A549 (cell line): ENCODE measurements at regions not wholly inside any gene's neighbourhood (a gene's known extent, or its start where the extent isn't known, plus 50 kb on each side); places are given as distances from the start of the nearest gene placed in this dataset.

Experiments
- ATAC-seq, 2 experiments: fragments of 200-7000 bp in 1 of 2; fragments of >200 bp in 1 of 2; cut with Nextera tagmentation in 1 of 2; cut with Tn5 transposase in 1 of 2; 3 replicates each; pipeline versions ENCODE4 v1.8.0 to v1.9.1; 2018 to 2020; ENCODE audit warnings: mild to moderate bottlenecking in 1 of 2, moderate library complexity in 1 of 2
- CTCF ChIA-PET: fragments of 300-600 bp; sonication (Branson Sonifier 250); formaldehyde crosslinking; extraction: SDS; loops from one replicate; lab custom pipeline; 2021; ENCODE audit warnings: antibody characterized with exemption, inconsistent platforms; lab: Yijun Ruan, JAX
- POLR2A ChIA-PET: fragments of 350-600 bp; formaldehyde crosslinking; extraction: SDS; loops from one replicate; lab custom pipeline; 2021; ENCODE audit warnings: antibody characterized with exemption, inconsistent platforms; lab: Yijun Ruan, JAX
- DNase-seq, 2 experiments: peaks; one replicate each; pipeline versions ENCODE4 v3.0.0 to v3.0.0-alpha.2; 2011 to 2016; ENCODE audit warnings: low read depth in 1 of 2, low spot score in 1 of 2
- FAIRE-seq: peaks from 2 replicates; lab custom pipeline; 2011; peaks lifted over from hg19 to GRCh38; lab: Jason Lieb, UNC
- H3K27ac ChIP-seq, 2 experiments: fragments of >200 bp; sonication (Bioruptor Twin); formaldehyde crosslinking; 3 replicates each; pipeline ENCODE4 v1.5.1; 2016 to 2017
- H3K4me1 ChIP-seq: fragments of >200 bp; sonication (Bioruptor Twin); formaldehyde crosslinking; 3 replicates; pipeline ENCODE4 v1.6.1; 2016
- H3K4me2 ChIP-seq: fragments of >200 bp; sonication (Bioruptor Twin); formaldehyde crosslinking; 3 replicates; pipeline ENCODE4 v1.6.1; 2016
- H3K4me3 ChIP-seq: fragments of >200 bp; sonication (Bioruptor Twin); formaldehyde crosslinking; 3 replicates; pipeline ENCODE4 v1.5.1; 2016
- H3K9me3 ChIP-seq: fragments of >200 bp; sonication (Bioruptor Twin); formaldehyde crosslinking; 3 replicates; pipeline ENCODE4 v1.6.1; 2016
- CHD2 ChIP-seq: fragments of 150-350 bp; IDR thresholded peaks from 2 replicates; pipeline ENCODE4 v1.6.1; 2014; ENCODE audit warnings: low read length; ENCODE audit not compliant: partially characterized antibody
- CHD4 ChIP-seq: fragments of 200-600 bp; sonication (generic); IDR thresholded peaks from 2 replicates; pipeline ENCODE4 v1.6.1; 2016; ENCODE audit warnings: antibody characterized with exemption, mild to moderate bottlenecking, borderline replicate concordance
- FOSB ChIP-seq: fragments of 250-450 bp; sonication (Bioruptor Pico); IDR thresholded peaks from 2 replicates; pipeline ENCODE4 v1.5.0; 2020; ENCODE audit warnings: mild to moderate bottlenecking, moderate library complexity
- FOXS1 ChIP-seq: fragments of 250-450 bp; sonication (Bioruptor Pico); IDR thresholded peaks from 2 replicates; pipeline ENCODE4 v1.5.0; 2020; ENCODE audit warnings: mild to moderate bottlenecking, moderate library complexity
- GATA3 ChIP-seq: IDR thresholded peaks from 2 replicates; pipeline ENCODE4 v1.6.1; 2012; ENCODE audit warnings: borderline replicate concordance
- HDAC2 ChIP-seq: fragments of 200-600 bp; sonication (generic); IDR thresholded peaks from 2 replicates; pipeline ENCODE4 v1.6.1; 2016
- HEYL ChIP-seq: fragments of 250-450 bp; sonication (Bioruptor Pico); IDR thresholded peaks from 2 replicates; pipeline ENCODE4 v1.8.0; 2021; ENCODE audit warnings: mild to moderate bottlenecking, moderate library complexity
- HOXA7 ChIP-seq: fragments of 250-450 bp; sonication (Bioruptor Pico); IDR thresholded peaks from 2 replicates; pipeline ENCODE4 v1.5.0; 2020; ENCODE audit warnings: mild to moderate bottlenecking, moderate library complexity
- HOXB5 ChIP-seq: fragments of 250-450 bp; sonication (Bioruptor Pico); IDR thresholded peaks from 2 replicates; pipeline ENCODE4 v1.5.0; 2020; ENCODE audit warnings: mild to moderate bottlenecking, moderate library complexity
- JUNB ChIP-seq: fragments of >200 bp; sonication (Bioruptor Twin); formaldehyde crosslinking; IDR thresholded peaks from 2 replicates; pipeline ENCODE4 v1.6.1; 2016
- KDM1A ChIP-seq: fragments of 200-600 bp; sonication (generic); IDR thresholded peaks from 2 replicates; pipeline ENCODE4 v1.6.1; 2016; ENCODE audit warnings: low read depth, mild to moderate bottlenecking
- MAFK ChIP-seq: fragments of 450-650 bp; IDR thresholded peaks from 2 replicates; pipeline ENCODE4 v1.6.1; 2014; ENCODE audit not compliant: partially characterized antibody
- MYC ChIP-seq: IDR thresholded peaks from 2 replicates; pipeline ENCODE4 v1.6.1; 2012; ENCODE audit warnings: mild to moderate bottlenecking, inconsistent platforms, low read length, improper control_type of control experiment, borderline replicate concordance
- NPAS2 ChIP-seq: fragments of 250-450 bp; sonication (Bioruptor Pico); IDR thresholded peaks from 2 replicates; pipeline ENCODE4 v1.8.0; 2022; ENCODE audit warnings: mild to moderate bottlenecking, moderate library complexity, borderline replicate concordance
- RCOR1 ChIP-seq: fragments of 150-350 bp; IDR thresholded peaks from 2 replicates; pipeline ENCODE4 v1.6.1; 2014; ENCODE audit warnings: antibody characterized with exemption, low read length, low read depth
- TP53 ChIP-seq: fragments of 250-450 bp; sonication (Bioruptor Pico); IDR thresholded peaks from 2 replicates; pipeline ENCODE4 v1.5.0; 2021; ENCODE audit warnings: mild to moderate bottlenecking, moderate library complexity
- WGBS: methylation state at CpG from one replicate; pipeline ENCODE4 v1.1.6; 2017; ENCODE audit errors: missing lambda C conversion rate; 5-methylcytosine and 5-hydroxymethylcytosine counted together
- TF ChIP-seq, protein P1 (sequence below): fragments of 150-350 bp; IDR thresholded peaks from 2 replicates; pipeline ENCODE4 v1.6.1; 2014; ENCODE audit warnings: low read depth, mild to moderate bottlenecking, low read length
- TF ChIP-seq, protein P2 (sequence below): fragments of 450-650 bp; IDR thresholded peaks from 2 replicates; pipeline ENCODE4 v1.6.1; 2014; ENCODE audit warnings: antibody characterized with exemption
- TF ChIP-seq, protein P3 (sequence below): fragments of >200 bp; sonication (Bioruptor Twin); formaldehyde crosslinking; IDR thresholded peaks from 2 replicates; pipeline ENCODE4 v1.6.1; 2016
- TF ChIP-seq, protein P4 (sequence below): fragments of >200 bp; sonication (Bioruptor Twin); formaldehyde crosslinking; IDR thresholded peaks from 3 replicates; pipeline ENCODE4 v1.6.1; 2016

DNA sequence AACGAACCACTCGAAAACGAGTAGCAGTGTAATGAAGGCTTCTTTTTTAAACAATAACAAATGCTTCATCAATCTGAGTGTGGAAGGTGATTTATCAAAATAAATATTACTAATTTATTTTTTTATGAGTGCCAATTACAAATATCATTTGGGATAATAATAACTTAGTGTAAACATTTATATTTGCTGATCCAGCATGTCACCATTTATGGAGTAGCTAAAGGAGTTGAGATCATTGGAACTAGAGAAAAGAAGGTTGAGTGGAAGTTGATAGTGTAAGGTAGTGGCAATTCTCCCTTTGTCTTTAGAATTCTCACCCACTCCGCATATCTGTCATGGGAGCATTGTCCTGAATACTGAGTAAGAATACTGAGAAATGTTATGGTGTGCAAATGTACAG is 67.1 kb upstream of the KIF26B start:
- no peak for DNase-seq
- Histone ChIP-seq H3K9me3 (no peaks in the 10 kb centered on the region), H3K27ac (no peak overlapping the region), H3K4me3 (no peak overlapping the region), H3K4me1 (peaks cover 25% of the 10 kb centered on the region), H3K4me2 (no peak overlapping the region)
- no peak for FAIRE-seq
- 89% methylated on average over 4 of the region's 4 CpGs for WGBS
- POLR2A ChIA-PET = no interaction called here
- no peak for ATAC-seq
- CTCF ChIA-PET = no interaction called here
- TF ChIP-seq, protein P1, sequence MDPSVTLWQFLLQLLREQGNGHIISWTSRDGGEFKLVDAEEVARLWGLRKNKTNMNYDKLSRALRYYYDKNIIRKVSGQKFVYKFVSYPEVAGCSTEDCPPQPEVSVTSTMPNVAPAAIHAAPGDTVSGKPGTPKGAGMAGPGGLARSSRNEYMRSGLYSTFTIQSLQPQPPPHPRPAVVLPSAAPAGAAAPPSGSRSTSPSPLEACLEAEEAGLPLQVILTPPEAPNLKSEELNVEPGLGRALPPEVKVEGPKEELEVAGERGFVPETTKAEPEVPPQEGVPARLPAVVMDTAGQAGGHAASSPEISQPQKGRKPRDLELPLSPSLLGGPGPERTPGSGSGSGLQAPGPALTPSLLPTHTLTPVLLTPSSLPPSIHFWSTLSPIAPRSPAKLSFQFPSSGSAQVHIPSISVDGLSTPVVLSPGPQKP = no peak
- no peak for TF ChIP-seq TP53 (CRISPR knock-in tag)
- no peak for TF ChIP-seq FOXS1
- no peak for TF ChIP-seq CHD4
- TF ChIP-seq MAFK = peak; percentile 17

DNA sequence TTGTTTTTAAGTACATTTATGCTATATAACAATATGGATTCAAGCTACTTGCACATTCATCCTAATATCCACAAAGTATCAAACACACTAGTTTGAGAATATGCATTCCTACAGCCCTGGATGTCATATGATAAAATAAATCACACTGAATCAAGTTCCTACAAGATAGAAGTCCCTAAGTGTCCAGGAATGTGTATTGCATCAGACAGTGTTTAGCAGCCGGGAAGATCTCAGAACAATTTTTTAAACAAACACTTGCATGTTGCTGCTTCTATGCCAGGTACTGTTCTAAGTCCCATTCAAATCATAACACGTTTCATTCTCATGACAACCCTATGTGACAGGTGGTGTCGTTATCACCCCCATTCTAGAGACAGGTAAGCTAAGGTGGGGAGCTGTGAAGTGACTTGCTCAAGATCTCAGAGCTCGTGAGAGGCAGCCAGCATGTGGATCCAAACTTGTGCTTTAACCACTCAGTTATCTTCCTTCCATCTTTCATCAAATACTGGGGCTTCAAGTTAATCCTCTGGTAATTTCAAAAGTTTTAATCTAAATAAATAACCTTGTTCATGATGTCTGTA is 68.3 kb upstream of the KIF26B start:
- WGBS = 56% methylated on average over 4 of the region's 4 CpGs
- Histone ChIP-seq H3K27ac (no peak overlapping the region; a peak in 1 of 6 replicates), H3K9me3 (no peaks in the 10 kb centered on the region), H3K4me3 (no peak overlapping the region), H3K4me2 (0 out of 3 replicates have a peak overlapping the region, but pooled peaks have one; percentile 13), H3K4me1 (peaks cover 13% of the 10 kb centered on the region)
- DNase-seq = peak in 1 of 2 experiments; percentile 7
- CTCF ChIA-PET = no interaction called here
- TF ChIP-seq, protein P2, sequence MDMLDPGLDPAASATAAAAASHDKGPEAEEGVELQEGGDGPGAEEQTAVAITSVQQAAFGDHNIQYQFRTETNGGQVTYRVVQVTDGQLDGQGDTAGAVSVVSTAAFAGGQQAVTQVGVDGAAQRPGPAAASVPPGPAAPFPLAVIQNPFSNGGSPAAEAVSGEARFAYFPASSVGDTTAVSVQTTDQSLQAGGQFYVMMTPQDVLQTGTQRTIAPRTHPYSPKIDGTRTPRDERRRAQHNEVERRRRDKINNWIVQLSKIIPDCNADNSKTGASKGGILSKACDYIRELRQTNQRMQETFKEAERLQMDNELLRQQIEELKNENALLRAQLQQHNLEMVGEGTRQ = no peak
- TF ChIP-seq CHD2 (no peak), HOXB5 (CRISPR knock-in tag) (no peak), HEYL (CRISPR knock-in tag) (no peak), KDM1A (no peak), FOSB (CRISPR knock-in tag) (no peak), RCOR1 (no peak), NPAS2 (CRISPR knock-in tag) (no peak), HDAC2 (no peak), MYC (no peak), HOXA7 (no peak)
- TF ChIP-seq, protein P3, sequence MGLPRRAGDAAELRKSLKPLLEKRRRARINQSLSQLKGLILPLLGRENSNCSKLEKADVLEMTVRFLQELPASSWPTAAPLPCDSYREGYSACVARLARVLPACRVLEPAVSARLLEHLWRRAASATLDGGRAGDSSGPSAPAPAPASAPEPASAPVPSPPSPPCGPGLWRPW = no peak
- TF ChIP-seq, protein P4, sequence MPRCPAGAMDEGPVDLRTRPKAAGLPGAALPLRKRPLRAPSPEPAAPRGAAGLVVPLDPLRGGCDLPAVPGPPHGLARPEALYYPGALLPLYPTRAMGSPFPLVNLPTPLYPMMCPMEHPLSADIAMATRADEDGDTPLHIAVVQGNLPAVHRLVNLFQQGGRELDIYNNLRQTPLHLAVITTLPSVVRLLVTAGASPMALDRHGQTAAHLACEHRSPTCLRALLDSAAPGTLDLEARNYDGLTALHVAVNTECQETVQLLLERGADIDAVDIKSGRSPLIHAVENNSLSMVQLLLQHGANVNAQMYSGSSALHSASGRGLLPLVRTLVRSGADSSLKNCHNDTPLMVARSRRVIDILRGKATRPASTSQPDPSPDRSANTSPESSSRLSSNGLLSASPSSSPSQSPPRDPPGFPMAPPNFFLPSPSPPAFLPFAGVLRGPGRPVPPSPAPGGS = no peak
- FAIRE-seq = no peak
- ATAC-seq = 0 out of 6 replicates have a peak, but pooled peaks of 1 of the 2 experiments have one; percentile 25
- POLR2A ChIA-PET = no interaction called here

DNA sequence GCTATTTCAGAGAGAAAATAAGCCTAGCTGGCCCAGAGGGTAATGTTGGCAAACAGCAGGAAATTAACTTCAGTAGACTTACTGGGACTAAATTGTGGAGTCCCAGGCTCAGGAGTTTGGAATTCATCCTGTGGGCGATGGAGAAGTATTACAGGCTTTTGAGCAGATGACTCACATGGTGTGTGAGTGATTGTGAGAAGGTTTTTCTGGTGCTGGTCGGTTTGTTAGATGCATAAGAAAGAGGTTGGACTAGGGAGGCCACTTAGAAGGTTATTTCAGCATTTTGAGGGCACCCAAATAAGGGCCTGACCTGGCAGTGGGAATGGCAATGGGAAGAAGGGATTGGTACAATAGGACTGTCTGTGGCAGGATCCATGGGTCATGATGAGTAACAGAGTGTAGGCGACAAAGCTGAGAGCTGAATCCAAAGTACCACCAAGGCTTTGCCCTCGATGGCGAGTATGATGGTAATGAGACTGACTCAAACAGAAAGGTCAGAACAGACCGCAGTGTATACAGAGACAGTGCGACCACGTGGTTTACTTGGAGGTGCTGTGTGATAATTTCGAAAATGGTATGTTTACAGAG is 69.2 kb upstream of the KIF26B start:
- Histone ChIP-seq H3K27ac (0 out of 6 replicates have a peak overlapping the region, but pooled peaks of 1 of the 2 experiments have one; percentile 19), H3K4me2 (no peak overlapping the region), H3K9me3 (no peaks in the 10 kb centered on the region), H3K4me1 (peaks cover 10% of the 10 kb centered on the region; the same call in 2 of the 3 replicates), H3K4me3 (no peak overlapping the region)
- CTCF ChIA-PET = no interaction called here
- 76% methylated on average over 9 of the region's 9 CpGs for WGBS
- DNase-seq = peak in 1 of 2 experiments; percentile 12
- ATAC-seq = peak; percentile 54 to 65; a peak in 4 of 6 replicates
- TF ChIP-seq GATA3 (no peak), JUNB (no peak)
- POLR2A ChIA-PET = no interaction called here
- FAIRE-seq = no peak
